HL-60 (cell line): ENCODE measurements at regions not wholly inside any gene's neighbourhood (a gene's known extent, or its start where the extent isn't known, plus 50 kb on each side); places are given as distances from the start of the nearest gene placed in this dataset.

Experiments
- POLR2AphosphoS5 ChIP-seq: IDR thresholded peaks from 2 replicates; pipeline ENCODE4 v1.6.1; 2012; ENCODE audit warnings: low read depth
- TF ChIP-seq, protein P1 (sequence below): IDR thresholded peaks from one replicate; pipeline ENCODE4 v1.5.1; 2011; ENCODE audit warnings: low read length, control low read depth, inconsistent platforms; ENCODE audit not compliant: insufficient read depth
- TF ChIP-seq, protein P2 (sequence below): IDR thresholded peaks from 2 replicates; pipeline ENCODE4 v1.6.1; 2012; ENCODE audit warnings: low read depth; ENCODE audit not compliant: insufficient replicate concordance

DNA sequence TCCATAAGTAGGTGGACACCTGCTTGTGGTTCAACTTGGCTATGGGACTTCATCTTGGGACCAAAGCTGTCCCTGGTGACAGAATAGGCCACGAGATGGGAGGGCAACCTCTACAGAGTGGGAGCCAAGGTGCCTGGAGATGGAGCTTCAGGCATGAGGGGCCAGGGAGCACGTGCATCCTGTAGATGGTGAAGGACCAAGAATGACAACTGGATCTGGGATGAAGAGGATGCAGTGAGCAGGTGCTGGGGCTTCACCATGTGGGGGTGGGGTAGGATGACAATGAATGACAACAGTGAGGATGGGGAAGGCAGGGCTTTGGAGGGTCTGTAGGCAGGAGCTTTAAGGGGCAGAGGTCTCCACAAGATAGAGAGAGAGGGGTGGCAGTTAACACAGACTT lies 372.0 kb upstream of the B3GAT1 start:
- TF ChIP-seq, protein P1, sequence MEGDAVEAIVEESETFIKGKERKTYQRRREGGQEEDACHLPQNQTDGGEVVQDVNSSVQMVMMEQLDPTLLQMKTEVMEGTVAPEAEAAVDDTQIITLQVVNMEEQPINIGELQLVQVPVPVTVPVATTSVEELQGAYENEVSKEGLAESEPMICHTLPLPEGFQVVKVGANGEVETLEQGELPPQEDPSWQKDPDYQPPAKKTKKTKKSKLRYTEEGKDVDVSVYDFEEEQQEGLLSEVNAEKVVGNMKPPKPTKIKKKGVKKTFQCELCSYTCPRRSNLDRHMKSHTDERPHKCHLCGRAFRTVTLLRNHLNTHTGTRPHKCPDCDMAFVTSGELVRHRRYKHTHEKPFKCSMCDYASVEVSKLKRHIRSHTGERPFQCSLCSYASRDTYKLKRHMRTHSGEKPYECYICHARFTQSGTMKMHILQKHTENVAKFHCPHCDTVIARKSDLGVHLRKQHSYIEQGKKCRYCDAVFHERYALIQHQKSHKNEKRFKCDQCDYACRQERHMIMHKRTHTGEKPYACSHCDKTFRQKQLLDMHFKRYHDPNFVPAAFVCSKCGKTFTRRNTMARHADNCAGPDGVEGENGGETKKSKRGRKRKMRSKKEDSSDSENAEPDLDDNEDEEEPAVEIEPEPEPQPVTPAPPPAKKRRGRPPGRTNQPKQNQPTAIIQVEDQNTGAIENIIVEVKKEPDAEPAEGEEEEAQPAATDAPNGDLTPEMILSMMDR: no peak
- TF ChIP-seq, protein P2, sequence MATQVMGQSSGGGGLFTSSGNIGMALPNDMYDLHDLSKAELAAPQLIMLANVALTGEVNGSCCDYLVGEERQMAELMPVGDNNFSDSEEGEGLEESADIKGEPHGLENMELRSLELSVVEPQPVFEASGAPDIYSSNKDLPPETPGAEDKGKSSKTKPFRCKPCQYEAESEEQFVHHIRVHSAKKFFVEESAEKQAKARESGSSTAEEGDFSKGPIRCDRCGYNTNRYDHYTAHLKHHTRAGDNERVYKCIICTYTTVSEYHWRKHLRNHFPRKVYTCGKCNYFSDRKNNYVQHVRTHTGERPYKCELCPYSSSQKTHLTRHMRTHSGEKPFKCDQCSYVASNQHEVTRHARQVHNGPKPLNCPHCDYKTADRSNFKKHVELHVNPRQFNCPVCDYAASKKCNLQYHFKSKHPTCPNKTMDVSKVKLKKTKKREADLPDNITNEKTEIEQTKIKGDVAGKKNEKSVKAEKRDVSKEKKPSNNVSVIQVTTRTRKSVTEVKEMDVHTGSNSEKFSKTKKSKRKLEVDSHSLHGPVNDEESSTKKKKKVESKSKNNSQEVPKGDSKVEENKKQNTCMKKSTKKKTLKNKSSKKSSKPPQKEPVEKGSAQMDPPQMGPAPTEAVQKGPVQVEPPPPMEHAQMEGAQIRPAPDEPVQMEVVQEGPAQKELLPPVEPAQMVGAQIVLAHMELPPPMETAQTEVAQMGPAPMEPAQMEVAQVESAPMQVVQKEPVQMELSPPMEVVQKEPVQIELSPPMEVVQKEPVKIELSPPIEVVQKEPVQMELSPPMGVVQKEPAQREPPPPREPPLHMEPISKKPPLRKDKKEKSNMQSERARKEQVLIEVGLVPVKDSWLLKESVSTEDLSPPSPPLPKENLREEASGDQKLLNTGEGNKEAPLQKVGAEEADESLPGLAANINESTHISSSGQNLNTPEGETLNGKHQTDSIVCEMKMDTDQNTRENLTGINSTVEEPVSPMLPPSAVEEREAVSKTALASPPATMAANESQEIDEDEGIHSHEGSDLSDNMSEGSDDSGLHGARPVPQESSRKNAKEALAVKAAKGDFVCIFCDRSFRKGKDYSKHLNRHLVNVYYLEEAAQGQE: no peak
- TF ChIP-seq POLR2AphosphoS5: no peak
